Peyer's patch (tissue), 4 donors: ENCODE measurements at regions not wholly inside any gene's neighbourhood (a gene's known extent, or its start where the extent isn't known, plus 50 kb on each side); places are given as distances from the start of the nearest gene placed in this dataset.

Source experiments
- POLR2A ChIP-seq, 2 donors: fragments of 450-650 bp; IDR thresholded peaks; one replicate each; pipeline ENCODE4 v1.5.1; 2017; ENCODE audit warnings: antibody characterized with exemption in 2 of 2, mild to moderate bottlenecking in 2 of 2, moderate library complexity in 2 of 2
- TF ChIP-seq, protein P1 (sequence below), 6 experiments: fragments of 450-650 bp in 4 of 6; fragments of 200-600 bp in 2 of 6; sonication (generic) in 1 of 6; IDR thresholded peaks; one replicate each; pipeline ENCODE4 v1.5.1; 2017 to 2019; ENCODE audit warnings: antibody characterized with exemption in 6 of 6, mild to moderate bottlenecking in 3 of 6, moderate library complexity in 1 of 6

DNA sequence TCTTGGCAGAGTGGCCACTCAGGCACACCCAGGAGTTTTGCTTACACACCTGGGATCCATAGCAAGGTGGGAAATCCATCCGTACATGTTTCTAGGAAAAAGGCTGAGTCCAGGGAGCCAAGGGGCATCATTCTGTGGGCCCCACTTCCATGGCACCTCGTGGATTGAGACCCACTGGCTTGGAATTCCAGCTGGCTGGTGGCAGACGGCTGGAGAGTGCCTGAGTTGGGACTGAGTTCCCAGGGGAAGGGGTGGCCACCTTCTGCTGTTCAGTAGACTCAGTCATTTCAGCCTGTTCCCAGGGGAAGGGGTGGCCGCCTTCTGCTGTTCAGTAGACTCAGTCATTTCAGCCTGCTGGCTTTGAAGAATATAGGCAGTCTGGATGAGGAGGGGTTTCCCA is 366.0 kb upstream of the GRIA3 start:
- TF ChIP-seq, protein P1, sequence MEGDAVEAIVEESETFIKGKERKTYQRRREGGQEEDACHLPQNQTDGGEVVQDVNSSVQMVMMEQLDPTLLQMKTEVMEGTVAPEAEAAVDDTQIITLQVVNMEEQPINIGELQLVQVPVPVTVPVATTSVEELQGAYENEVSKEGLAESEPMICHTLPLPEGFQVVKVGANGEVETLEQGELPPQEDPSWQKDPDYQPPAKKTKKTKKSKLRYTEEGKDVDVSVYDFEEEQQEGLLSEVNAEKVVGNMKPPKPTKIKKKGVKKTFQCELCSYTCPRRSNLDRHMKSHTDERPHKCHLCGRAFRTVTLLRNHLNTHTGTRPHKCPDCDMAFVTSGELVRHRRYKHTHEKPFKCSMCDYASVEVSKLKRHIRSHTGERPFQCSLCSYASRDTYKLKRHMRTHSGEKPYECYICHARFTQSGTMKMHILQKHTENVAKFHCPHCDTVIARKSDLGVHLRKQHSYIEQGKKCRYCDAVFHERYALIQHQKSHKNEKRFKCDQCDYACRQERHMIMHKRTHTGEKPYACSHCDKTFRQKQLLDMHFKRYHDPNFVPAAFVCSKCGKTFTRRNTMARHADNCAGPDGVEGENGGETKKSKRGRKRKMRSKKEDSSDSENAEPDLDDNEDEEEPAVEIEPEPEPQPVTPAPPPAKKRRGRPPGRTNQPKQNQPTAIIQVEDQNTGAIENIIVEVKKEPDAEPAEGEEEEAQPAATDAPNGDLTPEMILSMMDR (IDR thresholded peaks at IDR 0.05): no peak
- TF ChIP-seq POLR2A (IDR thresholded peaks at IDR 0.05): no peak
